ENCODE measurements at regions not wholly inside any gene's neighbourhood (a gene's known extent, or its start where the extent isn't known, plus 50 kb on each side); places are given as distances from the start of the nearest gene placed in this dataset.

DNA sequence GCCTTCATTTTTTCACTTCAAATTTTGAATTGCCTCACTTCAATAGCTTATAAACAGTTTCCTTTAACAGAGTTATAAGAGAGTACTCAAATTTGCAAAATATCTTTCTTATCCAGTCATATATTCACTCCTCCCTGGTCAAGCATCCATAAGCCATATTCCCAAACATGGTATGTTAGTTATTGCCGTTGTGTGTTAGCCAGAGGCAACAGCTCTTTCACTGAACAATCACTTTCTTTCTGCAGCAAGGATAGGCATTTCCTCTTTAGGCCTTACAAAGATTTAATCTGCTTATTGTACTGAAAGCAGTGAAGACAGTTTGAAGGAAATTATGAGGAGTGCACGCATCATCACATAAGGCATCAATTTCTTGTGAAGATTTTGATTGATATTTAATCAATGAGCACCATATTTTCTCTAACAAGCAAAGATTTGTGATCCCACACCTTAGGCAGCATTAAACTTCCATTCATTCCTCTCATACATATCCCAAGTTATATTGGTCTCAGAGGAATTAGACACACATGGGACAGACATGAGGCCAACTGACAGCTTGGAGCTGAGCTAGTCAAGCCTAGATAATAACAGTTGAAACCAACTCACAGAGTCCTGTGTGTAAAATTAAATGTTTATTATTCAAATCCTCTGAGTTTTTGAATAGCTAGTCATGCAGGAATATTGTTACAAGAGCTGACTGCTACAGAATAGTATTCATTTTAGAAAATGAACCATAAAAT lies 80.0 kb upstream of the EPHA6 start:
- no peaks in the 10 kb centered on the region for H3K36me3 Mint-ChIP-seq (ENCODE audit: low read depth)
- H3K4me3 Mint-ChIP-seq: no peak overlapping the region
- no peak for DNase-seq
- no peak overlapping the region for H3K27ac Mint-ChIP-seq
- TF ChIP-seq, protein P1, sequence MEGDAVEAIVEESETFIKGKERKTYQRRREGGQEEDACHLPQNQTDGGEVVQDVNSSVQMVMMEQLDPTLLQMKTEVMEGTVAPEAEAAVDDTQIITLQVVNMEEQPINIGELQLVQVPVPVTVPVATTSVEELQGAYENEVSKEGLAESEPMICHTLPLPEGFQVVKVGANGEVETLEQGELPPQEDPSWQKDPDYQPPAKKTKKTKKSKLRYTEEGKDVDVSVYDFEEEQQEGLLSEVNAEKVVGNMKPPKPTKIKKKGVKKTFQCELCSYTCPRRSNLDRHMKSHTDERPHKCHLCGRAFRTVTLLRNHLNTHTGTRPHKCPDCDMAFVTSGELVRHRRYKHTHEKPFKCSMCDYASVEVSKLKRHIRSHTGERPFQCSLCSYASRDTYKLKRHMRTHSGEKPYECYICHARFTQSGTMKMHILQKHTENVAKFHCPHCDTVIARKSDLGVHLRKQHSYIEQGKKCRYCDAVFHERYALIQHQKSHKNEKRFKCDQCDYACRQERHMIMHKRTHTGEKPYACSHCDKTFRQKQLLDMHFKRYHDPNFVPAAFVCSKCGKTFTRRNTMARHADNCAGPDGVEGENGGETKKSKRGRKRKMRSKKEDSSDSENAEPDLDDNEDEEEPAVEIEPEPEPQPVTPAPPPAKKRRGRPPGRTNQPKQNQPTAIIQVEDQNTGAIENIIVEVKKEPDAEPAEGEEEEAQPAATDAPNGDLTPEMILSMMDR (IDR thresholded peaks at IDR 0.05): no peak
- no peaks in the 10 kb centered on the region for H3K9me3 Mint-ChIP-seq
- no peaks in the 10 kb centered on the region for H3K4me1 Mint-ChIP-seq
- no peaks in the 10 kb centered on the region for H3K27me3 Mint-ChIP-seq (ENCODE audit: low read depth, poor library complexity)

DNA sequence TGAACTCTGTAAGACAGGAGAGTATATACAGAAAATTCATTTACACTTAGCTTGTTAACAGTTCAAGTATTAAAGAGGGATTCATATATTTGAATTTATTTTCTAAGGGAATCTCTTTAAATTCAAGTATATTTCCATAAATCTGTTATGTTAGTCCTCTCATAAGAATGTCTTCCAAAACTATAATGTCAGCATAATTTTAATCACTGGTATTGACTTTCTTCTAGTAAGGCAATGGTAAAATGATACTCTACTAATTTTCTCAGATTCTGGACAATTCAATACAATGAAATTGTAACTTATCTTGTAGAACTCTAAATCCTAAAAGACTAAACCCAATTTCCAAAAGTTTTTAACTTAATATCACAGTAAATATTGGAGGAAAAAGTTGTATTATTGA lies 66.3 kb upstream of the EPHA6 start:
- Mint-ChIP-seq H3K27ac (no peak overlapping the region), H3K4me1 (no peaks in the 10 kb centered on the region), H3K4me3 (no peak overlapping the region), H3K36me3 (ENCODE audit: low read depth) (no peaks in the 10 kb centered on the region), H3K9me3 (no peaks in the 10 kb centered on the region), H3K27me3 (ENCODE audit: low read depth, poor library complexity) (no peaks in the 10 kb centered on the region)
- TF ChIP-seq, protein P1 (IDR thresholded peaks at IDR 0.05): no peak
- DNase-seq: no peak

DNA sequence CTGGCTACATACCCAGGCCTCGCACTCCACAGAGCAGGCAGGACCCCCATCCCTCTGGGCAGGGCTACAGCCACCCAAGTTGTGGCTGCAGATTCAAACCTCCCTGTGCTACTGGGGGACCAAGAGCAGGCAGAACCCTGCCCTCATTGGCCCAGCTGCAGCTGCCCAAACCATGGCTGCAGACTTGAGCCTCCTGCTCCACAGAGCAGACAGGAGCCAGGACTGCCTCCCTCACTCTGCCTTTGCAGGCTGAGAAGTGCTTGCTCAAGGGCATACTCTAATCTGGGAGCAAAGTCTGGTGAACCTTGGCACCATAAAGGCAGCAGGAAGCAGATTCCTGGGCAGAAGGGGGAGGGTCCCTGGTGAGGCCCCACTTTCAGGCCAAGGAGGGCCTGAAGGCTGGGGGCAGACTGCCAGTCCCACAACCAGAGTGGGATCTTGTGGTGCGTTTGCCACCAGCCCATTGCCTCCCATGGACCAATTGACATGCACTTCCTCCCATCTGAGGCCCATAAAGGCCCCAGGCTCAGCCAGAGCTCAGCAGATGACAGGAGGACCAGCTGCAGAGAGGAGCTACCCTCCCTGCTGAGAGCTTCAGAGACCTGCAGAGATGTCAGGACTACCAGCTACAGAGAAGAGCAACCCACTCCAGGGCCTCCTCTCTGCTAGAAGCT lies 64.2 kb upstream of the EPHA6 start:
- Mint-ChIP-seq H3K36me3 (ENCODE audit: low read depth) (no peaks in the 10 kb centered on the region), H3K27me3 (ENCODE audit: low read depth, poor library complexity) (no peaks in the 10 kb centered on the region), H3K27ac (no peak overlapping the region), H3K9me3 (no peaks in the 10 kb centered on the region), H3K4me3 (no peak overlapping the region), H3K4me1 (no peaks in the 10 kb centered on the region)
- no peak for DNase-seq
- TF ChIP-seq, protein P1 (IDR thresholded peaks at IDR 0.05): no peak

DNA sequence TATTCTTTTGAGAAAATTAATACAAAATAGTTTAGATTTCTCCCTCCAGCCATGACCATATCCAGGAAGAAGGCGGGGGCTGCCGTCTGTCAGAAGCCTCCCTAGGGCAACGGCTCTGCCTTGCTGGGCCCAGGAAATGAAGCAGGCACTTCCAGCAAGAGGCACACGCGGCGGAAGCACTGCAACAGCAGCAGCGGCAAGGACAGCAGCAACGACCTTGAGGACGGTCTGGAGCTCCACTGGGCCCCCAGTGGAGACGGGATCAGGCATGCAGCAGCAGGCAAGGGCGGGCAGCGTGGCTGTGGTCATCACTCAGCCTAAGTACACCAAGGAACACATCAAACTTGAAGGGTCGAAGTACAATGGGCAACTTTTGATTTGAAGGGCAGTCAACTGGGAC lies 61.3 kb upstream of the EPHA6 start:
- peaks cover 15% of the 10 kb centered on the region for H3K4me1 Mint-ChIP-seq
- H3K36me3 Mint-ChIP-seq (ENCODE audit: low read depth): no peaks in the 10 kb centered on the region
- H3K27ac Mint-ChIP-seq: no peak overlapping the region
- H3K4me3 Mint-ChIP-seq: no peak overlapping the region
- TF ChIP-seq, protein P1 (IDR thresholded peaks at IDR 0.05): no peak
- no peaks in the 10 kb centered on the region for H3K9me3 Mint-ChIP-seq
- DNase-seq: no peak
- H3K27me3 Mint-ChIP-seq (ENCODE audit: low read depth, poor library complexity): no peaks in the 10 kb centered on the region

- H3K27me3 Mint-ChIP-seq (ENCODE audit: low read depth, poor library complexity): no peaks in the 10 kb centered on the region
- TF ChIP-seq, protein P1 (IDR thresholded peaks at IDR 0.05): no peak
- no peak for DNase-seq
- H3K4me1 Mint-ChIP-seq: peaks cover 15% of the 10 kb centered on the region
- no peak overlapping the region for H3K4me3 Mint-ChIP-seq
- no peaks in the 10 kb centered on the region for H3K9me3 Mint-ChIP-seq
- H3K36me3 Mint-ChIP-seq (ENCODE audit: low read depth): no peaks in the 10 kb centered on the region
- no peak overlapping the region for H3K27ac Mint-ChIP-seq
These were observed 60.3 kb upstream of the EPHA6 start for GRCh38 chr3:96754128-96754527.

GRCh38 chr3:96755519-96755918 lies 58.9 kb upstream of the EPHA6 start:
- H3K36me3 Mint-ChIP-seq (ENCODE audit: low read depth): no peaks in the 10 kb centered on the region
- peak overlapping the region; percentile 49 for H3K27ac Mint-ChIP-seq
- H3K9me3 Mint-ChIP-seq: no peaks in the 10 kb centered on the region
- H3K4me1 Mint-ChIP-seq: peaks cover 15% of the 10 kb centered on the region
- no peak overlapping the region for H3K4me3 Mint-ChIP-seq
- TF ChIP-seq, protein P1 (IDR thresholded peaks at IDR 0.05): no peak
- no peaks in the 10 kb centered on the region for H3K27me3 Mint-ChIP-seq (ENCODE audit: low read depth, poor library complexity)
- DNase-seq: no peak
